HG03565 (cell line): ENCODE measurements at regions not wholly inside any gene's neighbourhood (a gene's known extent, or its start where the extent isn't known, plus 50 kb on each side); places are given as distances from the start of the nearest gene placed in this dataset.
"Not testable (repeated sequence)": the region's sequence is repeated elsewhere in the genome, so short reads cannot be mapped to it uniquely, and the experiment has no call there.

ENCODE experiments used
- ATAC-seq: cut with Tn5 transposase; IDR thresholded peaks from one replicate; pipeline ENCODE4 v1.9.1; 2021; ENCODE audit warnings: mild to moderate bottlenecking, moderate library complexity; ENCODE audit not compliant: unreplicated experiment

DNA sequence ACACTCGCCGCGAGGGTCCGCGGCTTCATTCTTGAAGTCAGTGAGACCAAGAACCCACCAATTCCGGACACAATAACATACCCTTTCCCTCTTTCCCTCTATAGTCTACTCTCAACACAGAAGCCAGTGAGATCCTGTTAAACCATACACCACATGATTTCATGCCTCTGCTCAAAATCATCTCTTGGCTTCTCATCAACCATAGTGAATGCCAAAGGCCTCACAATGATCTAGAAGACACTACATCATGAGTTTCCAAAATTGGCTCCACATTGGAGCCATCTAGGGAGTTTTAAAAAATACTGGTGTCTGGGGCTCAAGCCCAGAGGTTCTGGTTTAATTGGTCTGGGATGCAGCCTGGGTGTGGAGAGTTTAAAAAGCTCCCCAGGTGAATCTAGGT, 124.5 kb downstream of the EFNB1 start:
- no peak for ATAC-seq

DNA sequence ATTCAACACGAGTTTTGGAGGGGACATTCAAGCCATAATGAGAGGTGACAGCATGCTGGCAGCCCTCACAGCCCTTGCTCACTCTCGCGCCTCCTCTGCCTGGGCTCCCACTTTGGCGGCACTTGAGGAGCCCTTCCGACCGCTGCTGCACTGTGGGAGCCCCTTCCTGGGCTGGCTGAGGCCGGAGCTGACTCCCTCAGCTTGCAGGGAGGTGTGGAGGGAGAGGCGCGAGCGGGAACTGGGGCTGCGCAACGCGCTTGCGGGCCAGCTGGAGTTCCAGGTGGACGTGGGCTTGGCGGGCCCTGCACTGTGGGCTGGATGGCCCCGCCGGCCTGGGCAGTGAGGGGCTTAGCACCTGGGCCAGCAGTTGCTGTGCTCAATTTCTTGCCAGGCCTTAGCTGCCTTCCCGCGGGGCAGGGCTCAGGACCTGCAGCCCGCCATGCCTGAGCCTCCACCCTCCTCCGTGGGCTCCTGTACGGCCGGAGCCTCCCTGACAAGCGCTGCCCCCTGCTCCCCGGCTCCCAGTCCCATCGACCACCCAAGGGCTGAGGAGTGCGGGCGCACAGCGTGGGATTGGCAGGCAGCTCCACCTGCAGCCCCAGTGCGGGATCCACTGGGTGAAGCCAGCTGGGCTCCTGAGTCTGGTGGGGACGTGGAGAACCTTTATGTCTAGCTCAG, 123.3 kb downstream of the EFNB1 start:
- not testable (repeated sequence) for ATAC-seq

DNA sequence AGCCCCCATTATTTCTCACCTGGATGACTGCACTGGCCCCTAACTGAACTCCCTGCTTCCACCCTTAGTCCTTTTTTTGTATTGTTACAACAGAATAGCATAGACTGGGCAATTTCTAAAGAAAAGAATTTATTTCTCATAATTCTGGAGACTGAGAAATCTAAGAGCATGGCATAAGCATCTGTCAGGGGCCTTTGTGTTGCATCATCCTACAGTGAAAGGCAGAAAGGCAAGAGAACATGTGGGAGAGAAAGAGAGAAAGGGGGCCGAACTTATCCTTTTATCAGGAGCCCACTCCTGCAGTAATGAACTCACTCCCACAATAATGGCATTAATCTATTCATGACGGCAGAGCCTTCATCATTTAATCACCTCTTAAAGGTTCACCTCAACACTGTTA, 122.1 kb downstream of the EFNB1 start:
- ATAC-seq, result no peak

DNA sequence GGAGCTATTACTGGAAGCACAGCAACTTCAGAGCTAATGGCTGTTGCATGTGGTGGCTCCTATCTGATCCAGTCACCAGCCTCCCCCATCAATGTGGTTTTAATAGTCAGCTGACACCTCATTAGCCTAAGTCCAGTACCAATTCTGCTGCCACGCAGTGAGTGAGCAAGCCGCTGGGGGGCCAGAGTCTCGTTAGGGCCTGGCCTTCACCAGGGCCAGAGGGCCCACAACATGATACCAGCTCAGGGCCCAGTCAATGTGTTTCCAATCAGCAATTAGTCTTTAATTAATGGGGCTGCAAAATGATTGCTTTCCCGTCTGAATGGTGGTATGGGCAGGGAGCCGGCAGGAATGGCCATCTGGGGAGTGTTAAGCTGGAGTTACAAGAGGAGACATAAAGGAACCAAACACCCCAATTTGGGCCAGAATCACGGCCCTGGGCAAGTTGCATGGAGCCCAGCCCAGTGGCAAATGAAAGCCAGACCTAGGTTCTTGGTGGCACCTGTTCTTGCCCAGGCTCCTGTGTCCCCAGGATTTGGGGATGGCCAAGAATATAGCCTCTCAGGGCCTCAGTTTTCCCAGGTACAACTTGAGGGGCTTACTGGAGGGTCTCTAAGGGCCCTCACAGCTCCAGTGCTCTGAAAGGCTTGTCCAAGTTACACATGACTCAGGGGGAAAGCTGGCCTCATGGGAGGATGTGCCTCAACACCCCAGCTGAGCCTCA, 119.2 kb downstream of the EFNB1 start:
- no peak for ATAC-seq

DNA sequence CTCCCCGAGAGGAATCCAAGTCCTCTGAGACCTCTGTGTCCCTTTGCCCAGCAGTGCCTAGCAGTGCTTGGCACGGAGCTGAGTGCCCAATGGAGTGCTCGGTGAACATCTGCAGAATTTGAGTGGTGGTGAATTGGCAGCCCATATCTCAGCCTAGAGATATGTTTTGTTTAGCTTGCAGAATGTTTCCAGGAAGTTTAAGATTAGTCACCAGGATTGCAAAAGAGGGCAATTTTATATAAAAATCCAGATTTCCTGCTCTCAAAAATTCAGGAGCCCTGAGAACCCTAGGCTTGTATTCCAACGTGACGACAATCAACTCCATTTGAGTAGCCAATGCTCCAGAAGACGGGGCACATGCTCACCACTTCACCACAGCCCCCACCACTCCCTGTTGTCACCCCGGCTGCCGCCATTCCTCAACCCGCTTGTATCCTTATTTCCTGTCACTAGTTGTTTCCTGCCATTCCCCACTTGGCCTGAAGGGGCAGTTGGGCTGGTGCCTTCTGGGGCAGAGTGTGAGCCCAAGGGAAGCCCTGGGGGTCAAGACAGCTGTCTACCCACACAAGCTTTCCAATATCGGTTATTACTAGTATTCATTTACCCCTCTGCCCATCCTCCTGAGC, 116.9 kb downstream of the EFNB1 start:
- ATAC-seq, result no peak

DNA sequence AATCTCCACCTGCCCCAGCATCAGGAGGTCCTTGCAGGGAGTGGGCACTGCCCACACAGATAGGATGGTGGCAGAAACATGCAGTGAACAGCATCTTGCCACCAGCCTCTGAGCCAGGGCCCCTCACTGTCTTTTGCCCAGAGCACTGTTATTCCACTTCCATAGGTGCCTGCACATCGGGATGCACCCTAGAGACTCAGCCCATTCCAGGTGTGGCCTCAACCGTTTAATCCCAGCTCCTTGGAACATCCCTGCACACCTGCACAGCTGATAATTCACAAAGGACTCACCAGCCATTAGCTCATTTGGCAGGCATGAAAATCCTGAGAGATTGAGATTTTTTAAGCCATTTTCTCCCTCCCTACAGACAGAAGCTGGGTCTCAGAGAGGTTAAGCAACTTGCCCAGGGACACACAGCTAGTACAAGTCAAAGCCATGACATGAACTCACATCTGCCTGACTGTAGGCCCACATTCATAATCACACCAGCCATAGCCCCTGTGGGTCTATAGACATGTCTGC, 116.3 kb downstream of the EFNB1 start:
- ATAC-seq, result no peak

DNA sequence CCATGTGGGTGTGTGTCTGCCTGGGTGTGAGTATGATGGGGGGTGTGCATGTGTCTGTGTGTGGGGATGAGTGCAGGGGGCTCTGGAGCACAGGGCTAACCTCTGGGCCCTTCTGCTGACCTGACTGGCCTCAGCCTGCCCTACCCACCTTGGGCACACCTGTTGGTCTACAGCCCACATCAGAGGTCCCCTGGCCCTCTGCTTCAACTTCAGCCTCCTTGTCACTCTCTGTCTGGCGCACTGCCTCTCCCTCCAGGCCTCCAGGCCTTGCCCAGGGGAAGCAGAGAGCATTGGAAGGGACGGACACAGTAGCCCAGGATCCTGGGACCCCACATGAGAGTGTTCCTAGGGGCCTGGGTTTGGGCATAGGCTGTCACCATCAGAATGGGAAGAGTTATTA, 115.4 kb downstream of the EFNB1 start:
- no peak for ATAC-seq

DNA sequence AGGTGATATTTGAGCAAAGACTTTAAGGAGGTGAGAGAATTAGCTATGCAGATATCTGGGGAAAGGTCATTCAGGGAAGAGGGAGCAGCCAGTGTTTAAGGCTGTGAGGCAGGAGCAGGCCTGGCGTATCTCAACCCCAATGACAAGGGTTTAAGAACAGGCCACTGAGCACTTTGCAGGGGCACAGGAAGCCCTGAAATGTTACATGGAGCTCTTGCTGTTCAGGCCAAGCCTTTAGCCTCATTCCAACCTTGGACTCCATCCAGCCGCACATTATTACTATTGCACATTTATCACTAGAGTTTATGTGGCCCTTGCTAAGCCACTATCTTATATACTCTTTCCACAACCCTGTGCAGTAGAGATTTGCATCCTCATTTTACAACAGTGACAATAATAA, 114.0 kb downstream of the EFNB1 start:
- ATAC-seq, result no peak

DNA sequence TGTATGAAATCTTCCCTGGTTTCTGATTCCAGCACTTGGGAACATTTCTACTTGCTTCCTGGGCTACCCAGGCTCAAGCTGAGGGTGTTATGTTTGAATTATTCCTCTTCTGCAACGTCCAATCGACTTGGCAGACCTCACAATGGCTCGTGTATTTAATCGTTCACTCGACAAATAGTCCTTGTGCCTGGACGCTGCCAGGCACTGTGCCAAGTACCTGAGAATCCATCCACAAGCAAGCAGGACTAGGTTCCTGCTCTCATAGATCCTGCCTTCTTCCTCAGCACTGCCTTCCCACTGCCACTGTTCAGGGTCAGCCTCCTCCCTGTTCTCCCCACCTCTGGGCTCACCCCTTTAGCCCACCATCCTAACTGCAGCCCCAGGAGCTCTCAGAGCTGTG, 113.3 kb downstream of the EFNB1 start:
- ATAC-seq, result no peak

DNA sequence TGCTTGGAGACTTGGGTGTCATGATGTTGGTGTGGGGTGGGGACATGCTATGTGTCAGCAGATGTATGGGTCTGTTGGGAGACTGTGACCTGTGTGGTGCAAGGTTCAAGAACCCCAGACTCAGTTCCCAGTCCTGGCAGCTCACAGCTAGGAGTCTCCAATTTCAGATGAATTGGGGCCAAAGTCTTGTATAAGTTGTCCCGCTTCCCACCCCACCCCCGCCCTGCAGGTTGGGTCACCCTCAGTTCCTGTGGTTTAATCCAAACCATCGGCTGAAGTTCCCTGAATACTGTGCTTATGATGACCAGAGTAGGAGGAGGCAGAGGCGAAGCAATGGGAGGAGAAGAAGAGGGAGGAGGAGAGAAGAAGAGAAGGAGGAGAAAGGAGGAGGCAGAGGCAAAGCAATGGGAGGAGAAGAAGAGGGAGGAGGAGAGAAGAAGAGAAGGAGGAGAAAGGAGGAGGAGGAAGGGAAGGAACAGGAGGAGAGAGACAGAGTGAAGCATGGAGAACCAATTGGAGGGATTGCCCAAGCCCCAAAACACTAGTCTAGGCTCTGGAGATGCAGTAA, 112.6 kb downstream of the EFNB1 start:
- no peak for ATAC-seq

DNA sequence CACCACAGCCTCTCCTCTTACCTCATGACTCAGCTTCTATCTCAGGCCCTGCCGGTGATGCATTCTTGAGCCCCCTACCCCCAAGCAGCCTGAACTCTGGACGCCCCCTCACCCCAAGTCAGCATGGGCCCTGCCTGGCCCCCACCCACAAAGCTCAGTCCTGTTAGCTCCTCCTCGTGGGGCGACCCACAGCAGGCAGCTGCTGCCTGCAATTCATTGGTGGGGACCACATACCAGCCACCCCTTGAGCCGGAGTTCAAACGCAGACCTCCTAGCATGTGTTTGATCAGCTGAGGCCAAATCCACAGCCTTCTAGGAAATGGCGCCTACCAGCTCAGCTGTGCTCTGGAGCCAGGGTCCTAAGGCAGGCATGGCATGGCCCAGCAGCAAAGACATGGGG, 111.8 kb downstream of the EFNB1 start:
- ATAC-seq, result no peak

DNA sequence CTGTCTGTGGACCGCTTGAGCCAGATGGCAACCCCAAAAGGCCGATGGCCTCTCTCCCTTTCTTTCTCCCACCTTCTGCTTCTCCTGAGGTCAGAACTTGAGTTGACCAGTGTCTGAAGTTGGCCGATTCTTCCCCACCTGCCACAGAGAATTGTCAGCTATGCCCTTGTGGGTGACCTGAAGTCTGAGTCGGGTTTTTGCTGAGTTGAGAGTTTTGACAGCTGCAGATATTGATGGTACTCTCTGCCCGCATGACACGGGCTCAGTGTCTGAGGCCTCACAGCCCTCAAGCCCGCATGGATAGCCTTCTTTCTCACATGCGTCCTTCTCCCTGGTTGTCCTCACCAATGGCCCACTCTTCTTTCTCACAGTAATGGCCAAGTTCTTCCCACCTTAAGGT, 111.0 kb downstream of the EFNB1 start:
- ATAC-seq, result no peak

DNA sequence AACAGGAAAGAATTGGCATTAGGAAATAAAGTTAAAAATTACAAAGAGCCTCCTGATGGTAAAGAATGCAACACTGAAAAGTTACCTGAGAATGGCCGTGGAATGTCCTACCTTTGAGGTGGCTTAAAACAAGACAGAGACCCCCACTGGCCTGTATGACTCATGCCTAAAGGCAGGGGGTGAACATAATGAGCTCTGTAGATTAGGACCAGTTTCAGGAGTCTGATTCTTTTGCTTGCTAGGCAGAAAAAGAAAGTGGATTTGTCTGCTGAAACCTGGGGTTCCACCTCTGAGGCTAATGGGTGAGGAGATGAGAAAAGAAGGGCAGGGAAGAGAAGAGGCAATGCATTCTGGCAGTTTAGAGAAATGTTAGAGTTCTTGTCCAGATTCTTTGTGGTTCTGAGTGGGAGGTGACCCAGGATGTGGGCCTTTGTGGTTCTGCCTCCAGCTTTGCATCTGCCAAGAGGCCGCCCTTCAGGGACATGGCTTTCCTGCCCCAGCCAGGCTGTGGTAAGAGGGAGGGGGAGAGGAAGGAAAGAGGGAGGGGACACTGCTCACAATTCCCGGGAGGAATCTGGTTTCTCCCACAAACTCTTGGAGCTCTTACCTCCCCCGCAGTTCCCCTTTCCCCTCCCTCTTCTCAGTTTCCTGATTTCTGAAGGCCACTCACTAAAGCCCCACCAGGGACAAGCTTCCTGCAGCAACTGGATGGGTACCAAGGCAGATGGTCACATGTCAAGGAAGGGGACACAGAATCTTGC, 109.6 kb downstream of the EFNB1 start:
- ATAC-seq, result no peak

DNA sequence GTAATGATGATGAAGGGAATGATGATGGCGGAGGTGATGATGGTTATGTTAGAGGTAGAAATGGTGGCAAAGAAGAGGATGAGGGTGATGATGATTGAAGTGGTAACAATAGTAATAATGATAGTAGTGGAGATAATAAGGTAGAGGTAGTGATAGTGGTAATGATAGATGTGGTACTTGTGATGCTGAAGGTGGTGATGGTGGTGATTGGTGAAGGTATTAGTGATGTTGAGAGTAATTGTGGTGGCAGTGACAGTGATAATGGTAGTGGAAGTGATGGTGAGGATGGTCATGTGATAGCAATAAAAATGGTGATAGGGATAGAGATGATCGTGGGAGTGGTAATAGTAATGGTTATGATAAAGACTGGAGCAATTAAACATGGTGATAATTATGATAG, 108.8 kb downstream of the EFNB1 start:
- ATAC-seq, result no peak

DNA sequence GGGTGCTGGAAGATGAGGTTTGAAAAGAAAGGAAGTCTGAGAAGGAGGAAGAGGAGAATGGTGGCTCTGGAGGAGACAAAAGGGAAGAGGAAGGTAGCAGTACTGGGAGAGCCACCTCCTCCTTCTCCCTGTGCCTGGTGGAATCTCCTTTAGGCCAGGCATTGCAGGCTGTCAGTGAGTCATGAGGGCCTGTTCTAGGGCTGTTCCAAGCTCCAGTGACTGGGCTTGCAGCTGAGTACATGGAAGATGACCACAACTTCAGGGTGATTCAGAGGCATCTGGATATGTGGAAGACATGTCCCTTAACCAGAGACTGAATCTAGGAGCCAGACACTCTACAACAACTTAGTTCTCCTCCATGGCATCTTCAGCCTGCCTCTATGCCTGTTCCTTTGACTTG, 107.8 kb downstream of the EFNB1 start:
- ATAC-seq, result no peak

DNA sequence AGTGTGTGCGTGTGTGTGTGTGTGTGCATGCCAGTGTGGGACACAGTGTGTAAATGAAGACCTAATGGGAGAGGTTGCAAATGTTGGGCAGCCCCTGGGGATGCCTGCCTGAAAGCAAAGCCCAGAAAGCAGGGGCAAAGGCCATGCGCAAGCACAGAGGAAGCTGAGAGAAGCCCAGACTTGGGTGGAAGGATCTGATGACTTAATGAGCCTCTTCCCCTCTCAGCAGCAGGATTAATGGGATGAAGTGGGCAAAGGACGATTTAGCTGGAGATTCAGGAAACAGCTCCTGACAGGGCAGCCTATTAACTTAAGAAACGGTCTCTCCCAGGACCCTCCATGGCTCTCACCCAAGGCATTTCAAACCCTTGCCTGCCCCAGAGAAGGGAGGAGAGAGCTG, 107.3 kb downstream of the EFNB1 start:
- ATAC-seq, result no peak

DNA sequence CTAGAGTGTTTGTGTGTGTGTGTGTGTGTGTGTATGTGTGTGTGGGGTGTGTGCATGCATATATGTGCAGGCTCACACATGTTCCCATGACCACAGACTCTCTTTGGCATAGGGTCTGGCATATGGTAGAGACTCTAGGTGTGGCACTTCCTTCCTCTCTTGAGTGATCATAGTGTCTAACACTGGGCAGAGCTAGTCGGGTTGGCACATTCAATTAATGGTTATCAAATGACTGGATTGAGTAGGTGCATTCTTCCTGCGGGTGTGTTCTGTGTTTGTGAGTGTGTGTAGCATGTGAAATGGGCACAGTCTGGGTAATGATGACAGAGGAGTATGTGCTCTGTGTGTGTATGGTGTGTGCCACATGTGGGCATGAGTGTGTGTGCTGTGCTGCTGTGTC, 106.5 kb downstream of the EFNB1 start:
- ATAC-seq, result no peak

DNA sequence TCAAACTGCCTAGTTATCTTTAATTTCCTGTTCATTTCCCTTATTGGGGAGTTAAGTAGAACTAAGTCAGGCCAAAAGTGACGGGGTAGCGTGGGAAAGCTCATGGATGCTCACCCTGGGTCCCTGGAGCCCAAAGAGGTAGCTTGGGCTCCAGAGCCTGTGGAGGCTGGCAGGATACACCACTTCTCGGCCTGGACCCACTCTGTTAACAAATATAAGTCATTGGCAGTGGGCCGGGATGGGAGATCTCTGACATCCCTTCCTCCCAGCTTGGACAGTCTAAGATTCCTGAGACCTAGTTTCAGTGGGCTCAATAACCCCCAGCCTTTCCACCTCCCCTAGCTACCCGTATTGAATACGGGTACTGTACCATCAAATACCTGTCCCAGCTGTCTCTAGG, 106.1 kb downstream of the EFNB1 start:
- no peak for ATAC-seq

DNA sequence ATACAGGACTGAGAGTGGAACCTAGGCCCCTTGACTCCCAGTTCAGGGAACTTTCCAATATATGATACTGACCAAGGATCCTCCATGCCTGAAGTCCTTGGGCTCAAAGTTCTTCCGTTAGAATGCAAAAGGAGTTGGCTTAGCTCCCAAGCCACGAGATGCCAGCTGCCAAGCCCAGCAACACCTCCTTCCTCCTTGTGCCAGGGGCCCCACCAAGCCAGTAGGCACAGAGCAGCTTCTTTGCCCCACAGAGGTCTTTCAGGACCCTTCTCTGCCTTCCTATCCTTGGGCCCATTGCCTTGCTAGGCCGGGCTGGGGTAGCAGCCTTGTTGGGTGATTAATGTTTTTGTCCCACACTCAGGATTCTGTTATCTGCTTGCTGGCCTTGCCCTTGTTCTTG, 105.6 kb downstream of the EFNB1 start:
- no peak for ATAC-seq

DNA sequence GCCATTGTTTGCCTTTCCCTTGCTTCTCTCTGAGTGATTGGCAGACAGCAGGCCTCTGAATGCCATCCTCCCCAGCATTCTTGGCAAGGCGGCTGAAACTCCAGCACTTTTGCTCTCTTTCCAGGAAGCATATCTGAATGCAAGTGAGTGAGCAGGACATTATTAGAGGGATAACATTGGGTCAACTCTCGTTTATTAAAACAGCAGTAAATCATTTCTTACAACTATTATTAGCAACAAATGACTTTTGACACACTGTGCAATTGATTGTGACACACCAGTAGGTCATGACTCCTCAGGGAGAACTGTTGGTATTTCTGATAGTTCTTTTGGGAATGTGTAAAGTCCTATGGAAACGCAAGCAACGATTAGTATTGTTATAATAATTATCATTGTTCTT, 103.8 kb downstream of the EFNB1 start:
- ATAC-seq, result no peak

DNA sequence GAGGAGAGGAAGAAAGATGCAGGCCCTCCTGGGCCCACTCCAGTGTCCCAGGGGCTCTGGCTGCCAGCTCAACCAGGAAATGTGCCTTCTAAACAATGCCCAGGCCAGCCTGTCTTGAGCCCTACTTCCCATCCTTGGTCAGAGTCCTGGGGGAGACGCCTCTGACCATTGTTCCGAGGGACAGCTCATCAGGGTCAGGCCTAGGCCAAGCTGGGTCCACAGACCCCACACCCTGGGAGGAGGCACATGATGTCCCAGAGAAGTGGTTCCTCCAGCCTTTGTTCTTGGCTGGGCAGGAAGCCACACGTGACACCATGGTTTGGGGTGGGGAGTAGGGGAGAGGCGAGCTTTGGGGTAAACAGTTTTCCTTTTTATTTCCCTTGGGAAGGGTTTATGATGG, 102.5 kb downstream of the EFNB1 start:
- ATAC-seq, result no peak
